MM.1S (cell line): ENCODE measurements at regions not wholly inside any gene's neighbourhood (a gene's known extent, or its start where the extent isn't known, plus 50 kb on each side); places are given as distances from the start of the nearest gene placed in this dataset.

Experiments used
- EZH2 ChIP-seq: fragments of 300-600 bp; sonication (generic); optimal IDR thresholded peaks from 2 replicates; pipeline ENCODE3; 2017; ENCODE audit warnings: low read depth, mild to moderate bottlenecking, antibody characterized with exemption, low read length, mixed read lengths
- TF ChIP-seq, protein P1 (sequence below): fragments of 300-600 bp; sonication (generic); IDR thresholded peaks from 2 replicates; pipeline ENCODE4 v1.5.1; 2016; ENCODE audit warnings: antibody characterized with exemption, low read length, mixed read lengths

DNA sequence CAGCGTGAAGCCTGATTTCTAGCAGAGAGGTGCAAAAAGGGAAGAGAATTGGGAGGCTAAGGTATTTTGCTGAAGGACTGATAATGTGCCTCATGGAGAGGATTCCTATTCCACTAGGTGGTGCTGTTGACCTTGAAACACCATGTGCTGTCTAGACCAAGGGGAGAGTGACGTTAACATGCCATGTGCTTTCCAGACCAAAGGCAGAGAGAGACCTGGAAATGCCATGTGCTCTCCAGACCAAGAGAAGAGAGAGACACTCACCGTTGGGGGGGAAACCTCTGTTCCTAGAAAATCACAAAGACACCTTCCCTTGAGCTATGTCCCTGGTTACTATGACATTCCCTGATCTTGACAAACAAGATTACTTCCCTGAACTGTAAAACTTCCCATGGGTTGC lies 286.0 kb upstream of the TUSC1 start:
- no peak for TF ChIP-seq EZH2
- TF ChIP-seq, protein P1, sequence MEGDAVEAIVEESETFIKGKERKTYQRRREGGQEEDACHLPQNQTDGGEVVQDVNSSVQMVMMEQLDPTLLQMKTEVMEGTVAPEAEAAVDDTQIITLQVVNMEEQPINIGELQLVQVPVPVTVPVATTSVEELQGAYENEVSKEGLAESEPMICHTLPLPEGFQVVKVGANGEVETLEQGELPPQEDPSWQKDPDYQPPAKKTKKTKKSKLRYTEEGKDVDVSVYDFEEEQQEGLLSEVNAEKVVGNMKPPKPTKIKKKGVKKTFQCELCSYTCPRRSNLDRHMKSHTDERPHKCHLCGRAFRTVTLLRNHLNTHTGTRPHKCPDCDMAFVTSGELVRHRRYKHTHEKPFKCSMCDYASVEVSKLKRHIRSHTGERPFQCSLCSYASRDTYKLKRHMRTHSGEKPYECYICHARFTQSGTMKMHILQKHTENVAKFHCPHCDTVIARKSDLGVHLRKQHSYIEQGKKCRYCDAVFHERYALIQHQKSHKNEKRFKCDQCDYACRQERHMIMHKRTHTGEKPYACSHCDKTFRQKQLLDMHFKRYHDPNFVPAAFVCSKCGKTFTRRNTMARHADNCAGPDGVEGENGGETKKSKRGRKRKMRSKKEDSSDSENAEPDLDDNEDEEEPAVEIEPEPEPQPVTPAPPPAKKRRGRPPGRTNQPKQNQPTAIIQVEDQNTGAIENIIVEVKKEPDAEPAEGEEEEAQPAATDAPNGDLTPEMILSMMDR = peak; percentile 42
